ENCODE measurements at regions not wholly inside any gene's neighbourhood (a gene's known extent, or its start where the extent isn't known, plus 50 kb on each side); places are given as distances from the start of the nearest gene placed in this dataset.
"Not testable (repeated sequence)": the region's sequence is repeated elsewhere in the genome, so short reads cannot be mapped to it uniquely, and the experiment has no call there.

GRCh38 chr18:39230086-39230803 is 1664.6 kb upstream of the CELF4 start:
- DNase-seq (ENCODE audit: low read depth in 2 of 2): no peak

GRCh38 chr18:39227769-39228168 is 1662.2 kb upstream of the CELF4 start:
- DNase-seq (ENCODE audit: low read depth in 2 of 2): not testable (repeated sequence)

- DNase-seq (ENCODE audit: low read depth in 2 of 2): no peak
These were observed 1659.8 kb upstream of the CELF4 start for GRCh38 chr18:39225373-39225772.

- no peak for DNase-seq (ENCODE audit: low read depth in 2 of 2)
These were observed 1657.7 kb upstream of the CELF4 start for GRCh38 chr18:39223283-39223682.

GRCh38 chr18:39215920-39216319 is 1650.3 kb upstream of the CELF4 start:
- DNase-seq (ENCODE audit: low read depth in 2 of 2): no peak

GRCh38 chr18:39211461-39211860 is 1645.9 kb upstream of the CELF4 start:
- DNase-seq (ENCODE audit: low read depth in 2 of 2): no peak

GRCh38 chr18:39209173-39209572 is 1643.6 kb upstream of the CELF4 start:
- no peak for DNase-seq (ENCODE audit: low read depth in 2 of 2)

GRCh38 chr18:39208729-39209128 is 1643.1 kb upstream of the CELF4 start:
- no peak for DNase-seq (ENCODE audit: low read depth in 2 of 2)

- DNase-seq (ENCODE audit: low read depth in 2 of 2): no peak
These were observed 1642.6 kb upstream of the CELF4 start for GRCh38 chr18:39208190-39208589.

- DNase-seq (ENCODE audit: low read depth in 2 of 2): not testable (repeated sequence)
These were observed 1641.0 kb upstream of the CELF4 start for GRCh38 chr18:39206398-39207103.

GRCh38 chr18:39205565-39206195 is 1640.1 kb upstream of the CELF4 start:
- no peak for DNase-seq (ENCODE audit: low read depth in 2 of 2)

GRCh38 chr18:39200153-39200552 is 1634.6 kb upstream of the CELF4 start:
- no peak for DNase-seq (ENCODE audit: low read depth in 2 of 2)

- DNase-seq (ENCODE audit: low read depth in 2 of 2): no peak
These were observed 1633.7 kb upstream of the CELF4 start for GRCh38 chr18:39199231-39199855.

- no peak for DNase-seq (ENCODE audit: low read depth in 2 of 2)
These were observed 1632.8 kb upstream of the CELF4 start for GRCh38 chr18:39198376-39198775.

GRCh38 chr18:39191931-39192330 is 1626.3 kb upstream of the CELF4 start:
- DNase-seq (ENCODE audit: low read depth in 2 of 2): no peak

- DNase-seq (ENCODE audit: low read depth in 2 of 2): no peak
These were observed 1625.5 kb upstream of the CELF4 start for GRCh38 chr18:39191058-39191457.

- no peak for DNase-seq (ENCODE audit: low read depth in 2 of 2)
These were observed 1624.9 kb upstream of the CELF4 start for GRCh38 chr18:39190508-39190907.

- no peak for DNase-seq (ENCODE audit: low read depth in 2 of 2)
These were observed 1622.7 kb upstream of the CELF4 start for GRCh38 chr18:39188278-39188677.

GRCh38 chr18:39186008-39186407 is 1620.4 kb upstream of the CELF4 start:
- no peak for DNase-seq (ENCODE audit: low read depth in 2 of 2)

- no peak for DNase-seq (ENCODE audit: low read depth in 2 of 2)
These were observed 1618.6 kb upstream of the CELF4 start for GRCh38 chr18:39184176-39184575.

- no peak for DNase-seq (ENCODE audit: low read depth in 2 of 2)
These were observed 1612.6 kb upstream of the CELF4 start for GRCh38 chr18:39178166-39178565.

GRCh38 chr18:39172695-39173421 is 1607.3 kb upstream of the CELF4 start:
- DNase-seq (ENCODE audit: low read depth in 2 of 2): no peak

Data from stimulated activated CD4-positive, alpha-beta T cell treated with anti-CD3 and anti-CD28 coated beads, Interleukin-4, amount 100 ng/mL, for 48 hours (primary cell).